Ovary (tissue), 3 donors: ENCODE measurements at regions not wholly inside any gene's neighbourhood (a gene's known extent, or its start where the extent isn't known, plus 50 kb on each side); places are given as distances from the start of the nearest gene placed in this dataset.

Experiments
- EP300 ChIP-seq: sonication (generic); formaldehyde crosslinking; IDR thresholded peaks from one replicate; pipeline ENCODE4 v1.6.1; 2017; ENCODE audit warnings: antibody characterized with exemption
- POLR2A ChIP-seq: fragments of 450-650 bp; IDR thresholded peaks from one replicate; pipeline ENCODE4 v1.6.1; 2017; ENCODE audit warnings: antibody characterized with exemption, mild to moderate bottlenecking, moderate library complexity
- TF ChIP-seq, protein P1 (sequence below), 3 donors: fragments of 450-650 bp in 2 of 3; fragments of 200-600 bp in 1 of 3; IDR thresholded peaks; one replicate each; pipeline versions ENCODE4 v1.5.1 to v1.8.0; 2016 to 2022; ENCODE audit warnings: antibody characterized with exemption in 3 of 3, mild to moderate bottlenecking in 1 of 3
- donor health status: DM: no; HTN: no; CAD: no.

DNA sequence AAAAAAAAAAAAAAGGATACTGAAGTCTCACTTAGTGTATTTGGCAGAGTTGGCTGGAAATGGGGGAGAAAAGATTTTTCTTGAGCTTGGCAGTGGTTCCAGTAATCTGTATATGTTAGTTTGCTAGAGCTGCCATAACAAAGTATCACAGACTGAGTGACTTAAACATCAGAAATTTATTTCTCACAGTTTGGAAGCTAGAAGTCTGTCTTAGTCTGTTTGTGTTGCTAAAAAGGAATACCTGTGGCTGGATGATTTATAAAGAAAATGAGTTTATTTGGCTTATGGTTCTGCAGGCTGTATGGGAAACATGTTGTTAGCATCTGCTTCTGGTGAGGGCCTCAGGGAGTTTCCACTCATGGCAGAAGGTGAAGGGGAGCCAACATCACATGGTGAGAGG is 89.6 kb upstream of the CEP78 start:
- TF ChIP-seq, protein P1, sequence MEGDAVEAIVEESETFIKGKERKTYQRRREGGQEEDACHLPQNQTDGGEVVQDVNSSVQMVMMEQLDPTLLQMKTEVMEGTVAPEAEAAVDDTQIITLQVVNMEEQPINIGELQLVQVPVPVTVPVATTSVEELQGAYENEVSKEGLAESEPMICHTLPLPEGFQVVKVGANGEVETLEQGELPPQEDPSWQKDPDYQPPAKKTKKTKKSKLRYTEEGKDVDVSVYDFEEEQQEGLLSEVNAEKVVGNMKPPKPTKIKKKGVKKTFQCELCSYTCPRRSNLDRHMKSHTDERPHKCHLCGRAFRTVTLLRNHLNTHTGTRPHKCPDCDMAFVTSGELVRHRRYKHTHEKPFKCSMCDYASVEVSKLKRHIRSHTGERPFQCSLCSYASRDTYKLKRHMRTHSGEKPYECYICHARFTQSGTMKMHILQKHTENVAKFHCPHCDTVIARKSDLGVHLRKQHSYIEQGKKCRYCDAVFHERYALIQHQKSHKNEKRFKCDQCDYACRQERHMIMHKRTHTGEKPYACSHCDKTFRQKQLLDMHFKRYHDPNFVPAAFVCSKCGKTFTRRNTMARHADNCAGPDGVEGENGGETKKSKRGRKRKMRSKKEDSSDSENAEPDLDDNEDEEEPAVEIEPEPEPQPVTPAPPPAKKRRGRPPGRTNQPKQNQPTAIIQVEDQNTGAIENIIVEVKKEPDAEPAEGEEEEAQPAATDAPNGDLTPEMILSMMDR (IDR thresholded peaks at IDR 0.05): no peak
- TF ChIP-seq POLR2A: no peak
- no peak for TF ChIP-seq EP300
